Prostate gland (tissue), 2 donors: ENCODE measurements at regions not wholly inside any gene's neighbourhood (a gene's known extent, or its start where the extent isn't known, plus 50 kb on each side); places are given as distances from the start of the nearest gene placed in this dataset.

Source experiments
- CTCF ChIP-seq, 4 experiments: fragments of 200-600 bp in 2 of 4; fragments of 450-650 bp in 2 of 4; sonication (generic) in 2 of 4; IDR thresholded peaks; 1 replicate in 3 of 4; 2 replicates in 1 of 4; pipeline ENCODE4 v1.5.1; 2016 to 2019; ENCODE audit warnings: antibody characterized with exemption in 4 of 4, mild to moderate bottlenecking in 2 of 4, moderate library complexity in 2 of 4
- POLR2AphosphoS5 ChIP-seq: sonication (generic); formaldehyde crosslinking; IDR thresholded peaks from one replicate; pipeline ENCODE4 v1.6.1; 2017; ENCODE audit warnings: antibody characterized with exemption

DNA sequence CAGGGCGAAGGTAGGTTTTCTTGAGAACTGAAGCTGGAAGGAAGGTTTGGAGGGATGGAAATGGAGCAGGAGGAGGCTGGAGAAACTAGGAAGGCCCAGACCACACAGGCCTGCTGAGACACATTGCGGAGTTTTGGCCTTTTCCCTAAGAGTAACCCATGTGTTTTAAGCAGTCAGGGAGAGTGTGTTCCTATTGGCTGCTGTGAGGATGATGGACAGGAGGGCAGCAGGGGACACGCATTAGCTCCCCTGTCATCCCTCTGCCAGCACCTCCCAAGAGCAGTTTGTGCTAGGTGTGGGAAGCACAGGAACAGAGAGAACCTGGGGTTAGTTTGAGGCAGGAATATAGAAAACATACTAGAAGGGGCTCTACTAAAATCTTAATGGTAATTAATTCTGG is 842.1 kb downstream of the TBC1D22A start:
- TF ChIP-seq CTCF (IDR thresholded peaks at IDR 0.05) (no peak), POLR2AphosphoS5 (no peak)
